ENCODE measurements at regions not wholly inside any gene's neighbourhood (a gene's known extent, or its start where the extent isn't known, plus 50 kb on each side); places are given as distances from the start of the nearest gene placed in this dataset.
A peak's percentile ranks its signal among the peaks of the same experiment; 100 is the strongest.

GRCh38 chr13:111893607-111894443 lies 173.1 kb upstream of the SOX1 start:
- peak in 3 of 56 donors; percentile 15 to 26 (median 16) for DNase-seq

- DNase-seq: no peak
Measured at GRCh38 chr13:111895896-111896821, 170.8 kb upstream of the SOX1 start.

GRCh38 chr13:111897178-111897845 lies 169.6 kb upstream of the SOX1 start:
- DNase-seq: no peak

GRCh38 chr13:111897846-111898215 lies 169.1 kb upstream of the SOX1 start:
- DNase-seq: no peak

GRCh38 chr13:111898956-111899713 lies 167.8 kb upstream of the SOX1 start:
- no peak for DNase-seq

GRCh38 chr13:111899714-111900389 lies 167.1 kb upstream of the SOX1 start:
- DNase-seq: no peak

- DNase-seq: peak in 7 of 56 donors; percentile 7 to 52 (median 20)
Measured at GRCh38 chr13:111900390-111901131, 166.4 kb upstream of the SOX1 start.

GRCh38 chr13:111901267-111901915 lies 165.6 kb upstream of the SOX1 start:
- DNase-seq: no peak

- no peak for DNase-seq
Measured at GRCh38 chr13:111902726-111903125, 164.2 kb upstream of the SOX1 start.

- DNase-seq: no peak
Measured at GRCh38 chr13:111903143-111903542, 163.8 kb upstream of the SOX1 start.

- DNase-seq: no peak
Measured at GRCh38 chr13:111904166-111904565, 162.8 kb upstream of the SOX1 start.

- DNase-seq: no peak
Measured at GRCh38 chr13:111904701-111905608, 162.0 kb upstream of the SOX1 start.

GRCh38 chr13:111905609-111905945 lies 161.4 kb upstream of the SOX1 start:
- DNase-seq: no peak

- no peak for DNase-seq
Measured at GRCh38 chr13:111906306-111906705, 160.6 kb upstream of the SOX1 start.

GRCh38 chr13:111906816-111907215 lies 160.1 kb upstream of the SOX1 start:
- DNase-seq: no peak

- DNase-seq: no peak
Measured at GRCh38 chr13:111907341-111907880, 159.5 kb upstream of the SOX1 start.

- DNase-seq: no peak
Measured at GRCh38 chr13:111908361-111908760, 158.6 kb upstream of the SOX1 start.

GRCh38 chr13:111908981-111909380 lies 158.0 kb upstream of the SOX1 start:
- no peak for DNase-seq
